ENCODE measurements at regions not wholly inside any gene's neighbourhood (a gene's known extent, or its start where the extent isn't known, plus 50 kb on each side); places are given as distances from the start of the nearest gene placed in this dataset.

DNA sequence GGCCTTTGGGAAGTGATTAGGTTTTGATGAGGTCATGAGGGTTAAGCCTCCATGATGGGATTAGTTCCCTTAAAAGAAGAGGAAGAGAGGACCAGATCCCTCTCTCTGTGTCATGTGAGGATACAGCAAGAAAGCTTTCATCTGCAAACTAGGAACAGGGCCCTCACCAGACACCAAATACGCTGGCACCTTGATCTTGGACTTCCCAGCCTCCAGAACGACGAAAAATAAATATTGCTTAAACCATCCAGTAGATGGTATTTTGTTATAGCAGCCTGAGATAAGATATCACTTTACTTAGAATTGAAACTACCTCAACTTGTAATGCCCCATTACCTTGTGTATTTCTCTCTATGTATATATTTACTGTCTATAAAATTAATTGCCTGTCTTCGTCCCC lies 65.4 kb upstream of the NNAT start:
- intact Hi-C loops (cut with DNase I): no loop called here
- WGBS: 95% methylated on average over 4 of the region's 4 CpGs
- no peak for ATAC-seq

GRCh38 chr20:37456948-37457347 lies 64.1 kb upstream of the NNAT start:
- no peak overlapping the region for H3K4me3 ChIP-seq (ENCODE audit: low read length)
- H3K27me3 ChIP-seq (ENCODE audit: control insufficient read depth, insufficient read depth): no peaks in the 10 kb centered on the region
- DNase-seq: no peak
- H3K4me1 ChIP-seq (ENCODE audit: control insufficient read depth, insufficient read depth, low read length): no peaks in the 10 kb centered on the region
- H3K9me3 ChIP-seq (ENCODE audit: control insufficient read depth, low read length): peaks cover 6% of the 10 kb centered on the region
- intact Hi-C loops (cut with DNase I): no loop called here
- H3K27ac ChIP-seq (ENCODE audit: low read length): no peak overlapping the region
- 91% methylated on average over 2 of the region's 2 CpGs for WGBS
- ATAC-seq: no peak

More for the DNA sequence above, 65.4 kb upstream of the NNAT start:
- peaks cover 6% of the 10 kb centered on the region for H3K9me3 ChIP-seq (ENCODE audit: control insufficient read depth, low read length)
- DNase-seq: no peak
- H3K27ac ChIP-seq (ENCODE audit: low read length): no peak overlapping the region
- no peaks in the 10 kb centered on the region for H3K27me3 ChIP-seq (ENCODE audit: control insufficient read depth, insufficient read depth)
- no peaks in the 10 kb centered on the region for H3K4me1 ChIP-seq (ENCODE audit: control insufficient read depth, insufficient read depth, low read length)
- H3K4me3 ChIP-seq (ENCODE audit: low read length): no peak overlapping the region

DNA sequence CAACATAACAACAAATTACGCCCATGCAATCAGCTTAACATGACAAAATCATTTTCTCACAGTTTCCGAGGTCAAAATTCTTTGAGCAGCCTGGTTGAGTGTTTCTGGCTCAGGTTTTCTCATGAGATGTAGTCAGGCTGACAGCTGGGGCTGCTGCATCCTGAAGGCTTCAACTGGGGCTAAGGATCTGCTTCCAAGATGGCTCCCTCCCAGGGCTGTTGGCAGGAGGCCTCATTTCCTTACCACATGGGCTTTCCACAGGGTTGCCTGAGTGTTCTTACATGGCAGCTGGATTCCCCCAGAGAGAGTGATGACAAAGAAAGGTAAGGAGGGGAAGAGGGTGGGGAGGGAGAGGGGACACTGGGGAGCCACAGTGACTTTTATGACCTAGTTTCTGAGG lies 63.1 kb upstream of the NNAT start:
- no peak overlapping the region for H3K4me3 ChIP-seq (ENCODE audit: low read length)
- intact Hi-C loops (cut with DNase I): no loop called here
- WGBS: 86% methylated on average over 2 of the region's 2 CpGs
- DNase-seq (peak in 1 of 3 donors; percentile 65), ATAC-seq (peak in 1 of 2 donors; percentile 24)
- H3K27ac ChIP-seq (ENCODE audit: low read length): no peak overlapping the region
- peaks cover 6% of the 10 kb centered on the region for H3K9me3 ChIP-seq (ENCODE audit: control insufficient read depth, low read length)
- no peaks in the 10 kb centered on the region for H3K4me1 ChIP-seq (ENCODE audit: control insufficient read depth, insufficient read depth, low read length)
- no peaks in the 10 kb centered on the region for H3K27me3 ChIP-seq (ENCODE audit: control insufficient read depth, insufficient read depth)

DNA sequence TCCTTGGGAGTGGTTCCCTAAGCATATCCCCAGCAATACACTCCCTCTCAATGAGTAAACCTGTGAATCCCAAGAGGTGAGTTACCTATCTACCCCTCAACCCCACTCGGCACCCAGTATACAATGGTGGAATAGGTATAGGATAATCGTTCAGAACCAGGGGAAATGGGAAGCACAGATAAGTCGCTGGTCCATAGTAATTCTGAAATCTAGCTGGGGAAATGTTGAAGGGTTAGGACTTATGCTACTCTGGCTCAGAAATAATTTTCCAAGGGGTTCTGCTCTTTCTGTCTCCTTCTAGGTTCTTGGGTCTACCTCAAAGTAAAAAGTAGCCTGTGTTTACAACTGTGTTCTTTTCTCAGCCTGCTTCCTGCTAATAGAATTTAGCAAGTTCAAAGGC lies 62.3 kb upstream of the NNAT start:
- H3K4me1 ChIP-seq (ENCODE audit: control insufficient read depth, insufficient read depth, low read length): no peaks in the 10 kb centered on the region
- DNase-seq (no peak), ATAC-seq (no peak)
- no peaks in the 10 kb centered on the region for H3K27me3 ChIP-seq (ENCODE audit: control insufficient read depth, insufficient read depth)
- intact Hi-C loops (cut with DNase I): no loop called here
- H3K27ac ChIP-seq (ENCODE audit: low read length): no peak overlapping the region
- peaks cover 6% of the 10 kb centered on the region for H3K9me3 ChIP-seq (ENCODE audit: control insufficient read depth, low read length)
- WGBS: 92% methylated on average over 3 of the region's 3 CpGs
- no peak overlapping the region for H3K4me3 ChIP-seq (ENCODE audit: low read length)

GRCh38 chr20:37461405-37461804 lies 59.6 kb upstream of the NNAT start:
- no peaks in the 10 kb centered on the region for H3K27me3 ChIP-seq (ENCODE audit: control insufficient read depth, insufficient read depth)
- DNase-seq: no peak
- H3K27ac ChIP-seq (ENCODE audit: low read length): no peak overlapping the region
- no peak for ATAC-seq
- no peak overlapping the region for H3K4me3 ChIP-seq (ENCODE audit: low read length)
- no peaks in the 10 kb centered on the region for H3K4me1 ChIP-seq (ENCODE audit: control insufficient read depth, insufficient read depth, low read length)
- intact Hi-C loops (cut with DNase I): no loop called here
- 93% methylated on average over 3 of the region's 3 CpGs for WGBS
- peaks cover 1% of the 10 kb centered on the region for H3K9me3 ChIP-seq (ENCODE audit: control insufficient read depth, low read length)

- 73% methylated on average over 17 of the region's 17 CpGs for WGBS
- intact Hi-C loops (cut with DNase I): no loop called here
- no peak overlapping the region for H3K27ac ChIP-seq (ENCODE audit: low read length)
- no peaks in the 10 kb centered on the region for H3K9me3 ChIP-seq (ENCODE audit: control insufficient read depth, low read length)
- DNase-seq (no peak), ATAC-seq (no peak)
- no peaks in the 10 kb centered on the region for H3K4me1 ChIP-seq (ENCODE audit: control insufficient read depth, insufficient read depth, low read length)
- no peak overlapping the region for H3K4me3 ChIP-seq (ENCODE audit: low read length)
- no peaks in the 10 kb centered on the region for H3K27me3 ChIP-seq (ENCODE audit: control insufficient read depth, insufficient read depth)
Measured at GRCh38 chr20:37463726-37464494, 57.1 kb upstream of the NNAT start.

DNA sequence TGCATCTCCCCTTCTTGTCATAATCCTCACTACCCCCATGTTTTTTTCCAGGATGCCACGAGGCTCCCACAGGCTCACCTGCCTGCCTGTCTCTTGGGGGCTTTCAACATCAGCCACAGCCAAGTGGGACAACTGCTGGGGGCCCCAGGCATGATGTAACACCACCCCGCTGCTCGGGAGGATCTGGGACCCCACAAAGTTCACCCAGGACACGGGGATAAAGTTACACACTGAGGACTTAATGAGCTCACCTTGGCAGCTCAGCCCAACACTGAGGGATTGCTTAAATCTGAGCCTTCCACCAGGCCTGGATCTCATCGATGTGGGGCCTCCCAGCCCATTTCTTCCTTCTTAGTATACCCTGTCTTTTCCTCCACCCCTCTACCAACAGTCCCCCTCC lies 56.4 kb upstream of the NNAT start:
- Histone ChIP-seq H3K9me3 (ENCODE audit: control insufficient read depth, low read length) (no peaks in the 10 kb centered on the region), H3K27me3 (ENCODE audit: control insufficient read depth, insufficient read depth) (no peaks in the 10 kb centered on the region), H3K4me1 (ENCODE audit: control insufficient read depth, insufficient read depth, low read length) (no peaks in the 10 kb centered on the region), H3K27ac (ENCODE audit: low read length) (no peak overlapping the region), H3K4me3 (ENCODE audit: low read length) (no peak overlapping the region)
- intact Hi-C loops (cut with DNase I): no loop called here
- WGBS: 76% methylated on average over 5 of the region's 5 CpGs
- no peak for DNase-seq
- no peak for ATAC-seq
